ENCODE measurements at regions not wholly inside any gene's neighbourhood (a gene's known extent, or its start where the extent isn't known, plus 50 kb on each side); places are given as distances from the start of the nearest gene placed in this dataset.

DNA sequence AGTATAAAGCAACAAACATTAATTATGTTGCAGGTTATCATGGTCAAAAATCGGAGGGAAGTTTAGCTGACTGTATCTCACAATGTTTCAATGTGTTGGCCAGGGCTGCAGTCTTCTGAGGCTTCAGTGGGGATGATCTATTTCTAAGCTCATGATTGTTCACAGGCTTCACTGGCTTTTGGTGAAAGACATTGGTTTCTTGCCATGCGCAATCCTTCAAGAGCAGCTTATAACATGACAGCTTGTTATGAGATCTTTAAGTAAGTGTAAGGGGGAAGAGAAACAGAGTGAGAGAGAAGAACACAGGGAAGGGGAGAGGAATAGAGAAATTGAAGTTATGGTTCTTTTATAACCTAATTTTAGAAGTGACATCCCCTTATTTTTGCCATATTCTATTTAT lies 385.9 kb upstream of the CHD1 start:
- TF ChIP-seq, protein P1, sequence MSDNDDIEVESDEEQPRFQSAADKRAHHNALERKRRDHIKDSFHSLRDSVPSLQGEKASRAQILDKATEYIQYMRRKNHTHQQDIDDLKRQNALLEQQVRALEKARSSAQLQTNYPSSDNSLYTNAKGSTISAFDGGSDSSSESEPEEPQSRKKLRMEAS (IDR thresholded peaks at IDR 0.05): no peak
- TF ChIP-seq EZH2 (IDR thresholded peaks at IDR 0.05) (no peak), EZH2phosphoT487 (IDR thresholded peaks at IDR 0.05; ENCODE audit: borderline replicate concordance) (no peak), ZNF274 (IDR thresholded peaks at IDR 0.05; ENCODE audit: low read depth, low read length) (no peak), JUND (IDR thresholded peaks at IDR 0.05) (no peak), SRF (IDR thresholded peaks at IDR 0.05; ENCODE audit: low read depth) (no peak), YY1 (IDR thresholded peaks at IDR 0.05; ENCODE audit: extremely low read depth, insufficient replicate concordance, low read depth, low read length) (no peak), SP1 (IDR thresholded peaks at IDR 0.05; ENCODE audit: low read depth) (no peak), TCF7L2 (IDR thresholded peaks at IDR 0.05; ENCODE audit: borderline replicate concordance, extremely low read depth, insufficient read depth, insufficient read length) (no peak), FOSL1 (IDR thresholded peaks at IDR 0.05; ENCODE audit: low read depth) (no peak), POLR2AphosphoS5 (IDR thresholded peaks at IDR 0.05; ENCODE audit: low read depth, low read length) (no peak), POLR2A (IDR thresholded peaks at IDR 0.05; ENCODE audit: borderline replicate concordance, extremely low read depth, insufficient read depth, insufficient read length) (no peak), RAD21 (IDR thresholded peaks at IDR 0.05; ENCODE audit: low read depth) (no peak), ZFX (IDR thresholded peaks at IDR 0.05) (no peak), ELF1 (IDR thresholded peaks at IDR 0.05; ENCODE audit: borderline replicate concordance, low read depth) (no peak), CEBPB (IDR thresholded peaks at IDR 0.05; ENCODE audit: low read depth) (no peak), SIN3A (IDR thresholded peaks at IDR 0.05; ENCODE audit: low read depth) (no peak)
- TF ChIP-seq, protein P2, sequence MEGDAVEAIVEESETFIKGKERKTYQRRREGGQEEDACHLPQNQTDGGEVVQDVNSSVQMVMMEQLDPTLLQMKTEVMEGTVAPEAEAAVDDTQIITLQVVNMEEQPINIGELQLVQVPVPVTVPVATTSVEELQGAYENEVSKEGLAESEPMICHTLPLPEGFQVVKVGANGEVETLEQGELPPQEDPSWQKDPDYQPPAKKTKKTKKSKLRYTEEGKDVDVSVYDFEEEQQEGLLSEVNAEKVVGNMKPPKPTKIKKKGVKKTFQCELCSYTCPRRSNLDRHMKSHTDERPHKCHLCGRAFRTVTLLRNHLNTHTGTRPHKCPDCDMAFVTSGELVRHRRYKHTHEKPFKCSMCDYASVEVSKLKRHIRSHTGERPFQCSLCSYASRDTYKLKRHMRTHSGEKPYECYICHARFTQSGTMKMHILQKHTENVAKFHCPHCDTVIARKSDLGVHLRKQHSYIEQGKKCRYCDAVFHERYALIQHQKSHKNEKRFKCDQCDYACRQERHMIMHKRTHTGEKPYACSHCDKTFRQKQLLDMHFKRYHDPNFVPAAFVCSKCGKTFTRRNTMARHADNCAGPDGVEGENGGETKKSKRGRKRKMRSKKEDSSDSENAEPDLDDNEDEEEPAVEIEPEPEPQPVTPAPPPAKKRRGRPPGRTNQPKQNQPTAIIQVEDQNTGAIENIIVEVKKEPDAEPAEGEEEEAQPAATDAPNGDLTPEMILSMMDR (IDR thresholded peaks at IDR 0.05 in 2 of 3, conservative IDR thresholded peaks at IDR 0.05 in 1 of 3; ENCODE audit: borderline replicate concordance in 1 of 3, insufficient read depth in 1 of 3, low read depth in 2 of 3, low read length in 2 of 3): no peak
- TF ChIP-seq, protein P3, sequence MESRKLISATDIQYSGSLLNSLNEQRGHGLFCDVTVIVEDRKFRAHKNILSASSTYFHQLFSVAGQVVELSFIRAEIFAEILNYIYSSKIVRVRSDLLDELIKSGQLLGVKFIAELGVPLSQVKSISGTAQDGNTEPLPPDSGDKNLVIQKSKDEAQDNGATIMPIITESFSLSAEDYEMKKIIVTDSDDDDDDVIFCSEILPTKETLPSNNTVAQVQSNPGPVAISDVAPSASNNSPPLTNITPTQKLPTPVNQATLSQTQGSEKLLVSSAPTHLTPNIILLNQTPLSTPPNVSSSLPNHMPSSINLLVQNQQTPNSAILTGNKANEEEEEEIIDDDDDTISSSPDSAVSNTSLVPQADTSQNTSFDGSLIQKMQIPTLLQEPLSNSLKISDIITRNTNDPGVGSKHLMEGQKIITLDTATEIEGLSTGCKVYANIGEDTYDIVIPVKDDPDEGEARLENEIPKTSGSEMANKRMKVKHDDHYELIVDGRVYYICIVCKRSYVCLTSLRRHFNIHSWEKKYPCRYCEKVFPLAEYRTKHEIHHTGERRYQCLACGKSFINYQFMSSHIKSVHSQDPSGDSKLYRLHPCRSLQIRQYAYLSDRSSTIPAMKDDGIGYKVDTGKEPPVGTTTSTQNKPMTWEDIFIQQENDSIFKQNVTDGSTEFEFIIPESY (IDR thresholded peaks at IDR 0.05; ENCODE audit: extremely low read depth, insufficient replicate concordance, low read length): no peak
- TF ChIP-seq, protein P4, sequence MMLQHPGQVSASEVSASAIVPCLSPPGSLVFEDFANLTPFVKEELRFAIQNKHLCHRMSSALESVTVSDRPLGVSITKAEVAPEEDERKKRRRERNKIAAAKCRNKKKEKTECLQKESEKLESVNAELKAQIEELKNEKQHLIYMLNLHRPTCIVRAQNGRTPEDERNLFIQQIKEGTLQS (IDR thresholded peaks at IDR 0.05): no peak
- CTCF ChIA-PET: no interaction called here
- Histone ChIP-seq H3K9ac (ENCODE audit: low read length) (no peak overlapping the region), H3K27me3 (ENCODE audit: insufficient read depth, low read length) (no peaks in the 10 kb centered on the region), H3K79me2 (ENCODE audit: insufficient read depth, low read length) (no peaks in the 10 kb centered on the region), H3K4me3 (replicated peaks in 1 of 2; ENCODE audit: low read depth in 1 of 2, low read length in 2 of 2) (no peak overlapping the region), H3K27ac (ENCODE audit: low read depth, low read length) (no peak overlapping the region), H3K9me2 (ENCODE audit: insufficient read depth) (no peaks in the 10 kb centered on the region), H3K4me1 (ENCODE audit: control insufficient read depth in 1 of 2, insufficient read depth in 2 of 2, low read length in 2 of 2) (no peaks in the 10 kb centered on the region), H3K9me3 (ENCODE audit: control insufficient read depth in 1 of 2, insufficient read depth in 1 of 2, low read depth in 1 of 2, low read length in 2 of 2) (no peaks in the 10 kb centered on the region), H2AFZ (ENCODE audit: low read depth, low read length, poor library complexity, severe bottlenecking) (no peak overlapping the region), H3K4me2 (ENCODE audit: low read length) (no peak overlapping the region), H3K36me3 (ENCODE audit: control insufficient read depth in 1 of 2, insufficient read depth in 2 of 2, low read length in 2 of 2) (no peaks in the 10 kb centered on the region), H4K20me1 (ENCODE audit: insufficient read depth) (no peaks in the 10 kb centered on the region)
- DNase-seq (ENCODE audit: low read depth, low spot score): no peak
- intact Hi-C loops (cut with micrococcal nuclease): no loop called here
- no peak for ATAC-seq
- RAD21 ChIA-PET (ENCODE audit: low non-redundant PET in 1 of 2, low total read pairs in 2 of 2, uncharacterized antibody in 2 of 2, unreplicated experiment in 2 of 2): no interaction called here
- BruUV-seq (replicated peaks): no TSS peak
- POLR2A ChIA-PET: no interaction called here
